ENCODE measurements at regions not wholly inside any gene's neighbourhood (a gene's known extent, or its start where the extent isn't known, plus 50 kb on each side); places are given as distances from the start of the nearest gene placed in this dataset.
"Not testable (repeated sequence)": the region's sequence is repeated elsewhere in the genome, so short reads cannot be mapped to it uniquely, and the experiment has no call there.

DNA sequence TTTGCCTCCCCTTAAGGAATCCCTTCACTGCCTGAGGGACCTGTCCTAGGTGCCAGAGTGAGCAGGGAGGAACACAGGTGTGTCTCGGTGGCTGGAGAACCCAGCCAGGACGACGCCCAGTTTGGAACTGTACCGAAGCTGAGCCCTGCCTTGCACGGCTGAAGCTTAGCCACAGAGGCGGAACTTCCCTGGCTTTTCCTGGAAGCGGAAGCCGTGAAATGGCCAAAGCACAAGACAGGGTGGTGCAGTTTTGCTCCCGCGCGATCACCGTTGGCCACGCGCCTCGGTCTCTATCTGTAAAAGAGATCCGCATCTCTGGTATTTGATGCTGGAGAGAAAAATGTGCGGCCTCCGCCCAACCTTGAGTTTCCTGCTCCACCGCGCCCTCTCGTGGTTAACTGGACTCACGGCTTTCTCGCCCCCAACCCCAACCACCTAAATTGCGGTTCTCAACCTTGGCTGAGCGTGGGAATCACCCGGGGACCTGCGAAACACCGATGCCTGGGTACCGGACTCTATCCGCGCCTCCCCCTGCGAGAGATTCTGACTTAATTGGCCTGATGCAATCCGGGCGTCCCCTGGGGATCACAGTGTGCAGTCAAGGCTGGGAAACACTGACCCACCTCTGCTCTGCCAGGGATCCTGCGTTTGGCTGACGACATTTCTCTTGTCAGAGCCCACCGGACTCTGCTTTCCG is 70.7 kb upstream of the ABHD2 start:
- TF ChIP-seq, protein P1, sequence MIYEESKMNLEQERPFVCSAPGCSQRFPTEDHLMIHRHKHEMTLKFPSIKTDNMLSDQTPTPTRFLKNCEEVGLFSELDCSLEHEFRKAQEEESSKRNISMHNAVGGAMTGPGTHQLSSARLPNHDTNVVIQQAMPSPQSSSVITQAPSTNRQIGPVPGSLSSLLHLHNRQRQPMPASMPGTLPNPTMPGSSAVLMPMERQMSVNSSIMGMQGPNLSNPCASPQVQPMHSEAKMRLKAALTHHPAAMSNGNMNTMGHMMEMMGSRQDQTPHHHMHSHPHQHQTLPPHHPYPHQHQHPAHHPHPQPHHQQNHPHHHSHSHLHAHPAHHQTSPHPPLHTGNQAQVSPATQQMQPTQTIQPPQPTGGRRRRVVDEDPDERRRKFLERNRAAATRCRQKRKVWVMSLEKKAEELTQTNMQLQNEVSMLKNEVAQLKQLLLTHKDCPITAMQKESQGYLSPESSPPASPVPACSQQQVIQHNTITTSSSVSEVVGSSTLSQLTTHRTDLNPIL (CRISPR knock-in tag; IDR thresholded peaks at IDR 0.05; ENCODE audit: low read depth), result no peak
- peak; percentile 97 for ATAC-seq

DNA sequence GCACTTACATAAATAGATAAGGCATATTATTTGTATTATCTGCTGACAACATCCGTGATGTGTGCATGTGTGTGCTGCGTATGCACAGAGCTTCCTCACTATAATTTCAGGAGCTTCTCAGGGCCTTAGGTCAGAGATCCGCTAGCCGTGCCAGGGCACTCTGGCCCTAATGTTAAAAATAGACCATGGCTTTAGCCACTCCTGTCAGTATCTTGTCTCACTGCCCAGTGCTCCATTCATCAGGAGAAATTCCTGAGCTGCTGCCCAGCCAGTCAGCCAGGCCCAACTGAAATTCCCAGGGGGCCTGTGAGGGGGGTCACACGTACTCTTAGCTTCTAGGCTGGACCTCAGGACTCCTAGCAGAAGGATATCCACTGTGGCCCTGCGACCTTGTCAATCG is 70.0 kb upstream of the ABHD2 start:
- peak; percentile 1; the same call in 1 of the 2 replicates for TF ChIP-seq ISL1 (CRISPR knock-in tag; IDR thresholded peaks at IDR 0.05)
- TF ChIP-seq, protein P1 (CRISPR knock-in tag; IDR thresholded peaks at IDR 0.05; ENCODE audit: low read depth), result no peak
- ATAC-seq, result peak; percentile 25

DNA sequence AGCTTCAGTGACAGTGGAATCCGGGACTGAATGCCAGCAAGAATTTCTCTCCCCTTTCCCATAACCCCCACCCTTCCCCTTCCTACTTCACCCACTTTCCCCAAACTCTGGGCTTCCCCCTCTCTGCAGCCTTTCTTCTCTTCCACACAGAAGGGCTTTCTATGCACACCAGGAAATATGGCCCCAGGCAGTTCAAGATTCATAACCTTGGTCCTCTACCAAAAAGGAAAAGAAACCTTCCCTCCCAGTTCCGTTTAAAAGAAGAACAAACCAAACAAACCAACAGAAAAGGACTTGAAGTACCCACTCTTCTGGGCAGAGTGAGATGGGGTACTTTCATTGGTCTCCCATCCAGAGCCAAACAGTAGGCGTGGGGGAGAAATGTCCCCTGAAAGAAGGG is 68.8 kb upstream of the ABHD2 start:
- no peak for TF ChIP-seq ESRRG (CRISPR knock-in tag; IDR thresholded peaks at IDR 0.05)
- TF ChIP-seq SNAI2 (CRISPR knock-in tag; IDR thresholded peaks at IDR 0.05), result no peak
- no peak for TF ChIP-seq ZC3H10 (CRISPR knock-in tag; IDR thresholded peaks at IDR 0.05)
- TF ChIP-seq CSDC2 (CRISPR knock-in tag; IDR thresholded peaks at IDR 0.05), result no peak
- TF ChIP-seq ZNF70 (CRISPR knock-in tag; IDR thresholded peaks at IDR 0.05), result no peak
- no peak for TF ChIP-seq ARNTL (CRISPR knock-in tag; IDR thresholded peaks at IDR 0.05; ENCODE audit: borderline replicate concordance, low read depth)
- no peak for ATAC-seq

DNA sequence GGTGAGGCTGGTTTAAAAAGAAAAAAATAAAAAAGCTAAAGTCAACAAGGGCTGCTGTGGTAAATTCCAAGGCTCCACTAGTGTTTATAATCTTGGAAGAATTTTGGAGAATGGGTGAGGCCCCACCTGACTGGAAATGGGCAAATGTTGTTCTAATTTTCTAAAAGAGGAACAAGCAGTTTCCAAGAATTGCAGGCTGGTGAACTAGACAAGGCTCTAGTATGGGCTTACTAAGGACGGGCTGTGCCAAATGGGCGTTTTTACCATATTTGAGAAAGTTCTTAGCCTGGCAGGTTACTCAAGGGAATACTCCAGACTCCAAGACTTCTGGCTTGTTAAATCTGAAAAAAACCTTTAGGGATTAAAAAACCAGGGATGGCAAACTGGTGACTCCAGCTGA is 67.0 kb upstream of the ABHD2 start:
- TF ChIP-seq TCF4 (CRISPR knock-in tag; IDR thresholded peaks at IDR 0.05; ENCODE audit: borderline replicate concordance) (no peak), SNAI2 (CRISPR knock-in tag; IDR thresholded peaks at IDR 0.05) (no peak), ESRRG (CRISPR knock-in tag; IDR thresholded peaks at IDR 0.05) (no peak), GLIS3 (CRISPR knock-in tag; IDR thresholded peaks at IDR 0.05) (no peak), CSDC2 (CRISPR knock-in tag; IDR thresholded peaks at IDR 0.05) (no peak), PPARA (CRISPR knock-in tag; IDR thresholded peaks at IDR 0.05; ENCODE audit: borderline replicate concordance) (no peak), ZNF8 (CRISPR knock-in tag; IDR thresholded peaks at IDR 0.05) (no peak), ARNTL (CRISPR knock-in tag; IDR thresholded peaks at IDR 0.05; ENCODE audit: borderline replicate concordance, low read depth) (no peak), ZNF565 (CRISPR knock-in tag; conservative IDR thresholded peaks at IDR 0.05; ENCODE audit: low read depth) (no peak)
- TF ChIP-seq, protein P2, sequence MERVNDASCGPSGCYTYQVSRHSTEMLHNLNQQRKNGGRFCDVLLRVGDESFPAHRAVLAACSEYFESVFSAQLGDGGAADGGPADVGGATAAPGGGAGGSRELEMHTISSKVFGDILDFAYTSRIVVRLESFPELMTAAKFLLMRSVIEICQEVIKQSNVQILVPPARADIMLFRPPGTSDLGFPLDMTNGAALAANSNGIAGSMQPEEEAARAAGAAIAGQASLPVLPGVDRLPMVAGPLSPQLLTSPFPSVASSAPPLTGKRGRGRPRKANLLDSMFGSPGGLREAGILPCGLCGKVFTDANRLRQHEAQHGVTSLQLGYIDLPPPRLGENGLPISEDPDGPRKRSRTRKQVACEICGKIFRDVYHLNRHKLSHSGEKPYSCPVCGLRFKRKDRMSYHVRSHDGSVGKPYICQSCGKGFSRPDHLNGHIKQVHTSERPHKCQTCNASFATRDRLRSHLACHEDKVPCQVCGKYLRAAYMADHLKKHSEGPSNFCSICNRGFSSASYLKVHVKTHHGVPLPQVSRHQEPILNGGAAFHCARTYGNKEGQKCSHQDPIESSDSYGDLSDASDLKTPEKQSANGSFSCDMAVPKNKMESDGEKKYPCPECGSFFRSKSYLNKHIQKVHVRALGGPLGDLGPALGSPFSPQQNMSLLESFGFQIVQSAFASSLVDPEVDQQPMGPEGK (CRISPR knock-in tag; IDR thresholded peaks at IDR 0.05; ENCODE audit: borderline replicate concordance), result no peak
- TF ChIP-seq, protein P3, sequence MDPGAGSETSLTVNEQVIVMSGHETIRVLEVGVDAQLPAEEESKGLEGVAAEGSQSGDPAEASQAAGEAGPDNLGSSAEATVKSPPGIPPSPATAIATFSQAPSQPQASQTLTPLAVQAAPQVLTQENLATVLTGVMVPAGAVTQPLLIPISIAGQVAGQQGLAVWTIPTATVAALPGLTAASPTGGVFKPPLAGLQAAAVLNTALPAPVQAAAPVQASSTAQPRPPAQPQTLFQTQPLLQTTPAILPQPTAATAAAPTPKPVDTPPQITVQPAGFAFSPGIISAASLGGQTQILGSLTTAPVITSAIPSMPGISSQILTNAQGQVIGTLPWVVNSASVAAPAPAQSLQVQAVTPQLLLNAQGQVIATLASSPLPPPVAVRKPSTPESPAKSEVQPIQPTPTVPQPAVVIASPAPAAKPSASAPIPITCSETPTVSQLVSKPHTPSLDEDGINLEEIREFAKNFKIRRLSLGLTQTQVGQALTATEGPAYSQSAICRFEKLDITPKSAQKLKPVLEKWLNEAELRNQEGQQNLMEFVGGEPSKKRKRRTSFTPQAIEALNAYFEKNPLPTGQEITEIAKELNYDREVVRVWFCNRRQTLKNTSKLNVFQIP (CRISPR knock-in tag; IDR thresholded peaks at IDR 0.05; ENCODE audit: borderline replicate concordance, low read depth), result no peak
- no peak for ATAC-seq

DNA sequence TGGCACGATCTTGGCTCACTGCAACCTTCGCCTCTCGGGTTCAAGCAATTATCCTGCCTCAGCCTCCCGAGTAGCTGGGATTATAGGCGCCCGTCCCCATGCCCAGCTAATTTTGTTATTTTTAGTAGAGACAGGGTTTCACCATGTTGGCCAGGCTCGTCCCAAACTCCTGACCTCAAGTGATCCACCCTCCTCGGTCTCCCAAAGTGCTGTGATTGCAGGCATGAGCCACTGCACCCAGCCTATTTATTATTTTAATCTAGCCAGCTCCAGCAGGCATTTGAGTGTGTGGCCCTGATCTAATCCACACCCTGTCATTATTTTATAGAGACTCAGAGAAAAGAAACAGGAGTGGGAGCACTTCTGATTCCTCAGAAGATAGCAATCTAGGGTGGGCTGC is 66.4 kb upstream of the ABHD2 start:
- not testable (repeated sequence) for ATAC-seq

DNA sequence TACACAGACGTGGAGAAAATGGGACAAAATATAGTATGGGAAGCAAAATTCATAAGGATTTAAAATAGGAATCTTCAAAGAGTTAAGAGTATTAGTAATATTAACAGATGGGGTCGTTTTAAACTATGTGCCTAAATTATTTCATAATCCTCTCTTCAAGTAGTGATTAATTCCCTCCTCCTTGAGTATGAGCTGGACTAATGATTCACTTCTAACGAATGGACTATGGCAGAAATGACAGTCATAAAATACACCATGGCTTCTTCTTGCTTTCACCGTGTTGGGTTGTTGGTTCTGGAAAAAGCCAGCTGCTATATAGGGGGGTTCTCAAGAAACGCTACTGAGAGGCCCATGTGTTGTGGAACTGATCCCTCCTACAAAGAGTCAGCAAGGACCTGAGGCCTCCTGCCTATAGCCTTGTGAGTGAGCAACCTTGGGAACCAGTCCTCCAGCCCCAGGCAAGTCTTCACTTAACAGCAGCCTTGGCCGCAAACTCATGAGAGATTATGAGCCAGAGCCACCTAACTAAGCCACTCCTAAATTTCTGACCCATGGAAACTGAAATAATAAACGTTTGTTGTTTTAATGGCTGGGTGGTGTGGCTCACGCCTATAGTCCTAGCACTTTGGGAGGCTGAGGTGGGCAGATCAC is 64.8 kb upstream of the ABHD2 start:
- no peak for ATAC-seq
- TF ChIP-seq ZFP30 (CRISPR knock-in tag; IDR thresholded peaks at IDR 0.05) (no peak), OSR1 (CRISPR knock-in tag; IDR thresholded peaks at IDR 0.05) (no peak), BACH2 (CRISPR knock-in tag; IDR thresholded peaks at IDR 0.05; ENCODE audit: borderline replicate concordance) (no peak), GLIS3 (CRISPR knock-in tag; IDR thresholded peaks at IDR 0.05) (no peak), ARNTL (CRISPR knock-in tag; IDR thresholded peaks at IDR 0.05; ENCODE audit: borderline replicate concordance, low read depth) (no peak)
- TF ChIP-seq, protein P1 (CRISPR knock-in tag; IDR thresholded peaks at IDR 0.05; ENCODE audit: low read depth), result no peak
- TF ChIP-seq, protein P4, sequence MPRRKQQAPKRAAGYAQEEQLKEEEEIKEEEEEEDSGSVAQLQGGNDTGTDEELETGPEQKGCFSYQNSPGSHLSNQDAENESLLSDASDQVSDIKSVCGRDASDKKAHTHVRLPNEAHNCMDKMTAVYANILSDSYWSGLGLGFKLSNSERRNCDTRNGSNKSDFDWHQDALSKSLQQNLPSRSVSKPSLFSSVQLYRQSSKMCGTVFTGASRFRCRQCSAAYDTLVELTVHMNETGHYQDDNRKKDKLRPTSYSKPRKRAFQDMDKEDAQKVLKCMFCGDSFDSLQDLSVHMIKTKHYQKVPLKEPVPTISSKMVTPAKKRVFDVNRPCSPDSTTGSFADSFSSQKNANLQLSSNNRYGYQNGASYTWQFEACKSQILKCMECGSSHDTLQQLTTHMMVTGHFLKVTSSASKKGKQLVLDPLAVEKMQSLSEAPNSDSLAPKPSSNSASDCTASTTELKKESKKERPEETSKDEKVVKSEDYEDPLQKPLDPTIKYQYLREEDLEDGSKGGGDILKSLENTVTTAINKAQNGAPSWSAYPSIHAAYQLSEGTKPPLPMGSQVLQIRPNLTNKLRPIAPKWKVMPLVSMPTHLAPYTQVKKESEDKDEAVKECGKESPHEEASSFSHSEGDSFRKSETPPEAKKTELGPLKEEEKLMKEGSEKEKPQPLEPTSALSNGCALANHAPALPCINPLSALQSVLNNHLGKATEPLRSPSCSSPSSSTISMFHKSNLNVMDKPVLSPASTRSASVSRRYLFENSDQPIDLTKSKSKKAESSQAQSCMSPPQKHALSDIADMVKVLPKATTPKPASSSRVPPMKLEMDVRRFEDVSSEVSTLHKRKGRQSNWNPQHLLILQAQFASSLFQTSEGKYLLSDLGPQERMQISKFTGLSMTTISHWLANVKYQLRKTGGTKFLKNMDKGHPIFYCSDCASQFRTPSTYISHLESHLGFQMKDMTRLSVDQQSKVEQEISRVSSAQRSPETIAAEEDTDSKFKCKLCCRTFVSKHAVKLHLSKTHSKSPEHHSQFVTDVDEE (CRISPR knock-in tag; IDR thresholded peaks at IDR 0.05), result no peak
- TF ChIP-seq, protein P3 (CRISPR knock-in tag; IDR thresholded peaks at IDR 0.05; ENCODE audit: borderline replicate concordance, low read depth), result no peak
